ENCODE measurements at regions not wholly inside any gene's neighbourhood (a gene's known extent, or its start where the extent isn't known, plus 50 kb on each side); places are given as distances from the start of the nearest gene placed in this dataset.

DNA sequence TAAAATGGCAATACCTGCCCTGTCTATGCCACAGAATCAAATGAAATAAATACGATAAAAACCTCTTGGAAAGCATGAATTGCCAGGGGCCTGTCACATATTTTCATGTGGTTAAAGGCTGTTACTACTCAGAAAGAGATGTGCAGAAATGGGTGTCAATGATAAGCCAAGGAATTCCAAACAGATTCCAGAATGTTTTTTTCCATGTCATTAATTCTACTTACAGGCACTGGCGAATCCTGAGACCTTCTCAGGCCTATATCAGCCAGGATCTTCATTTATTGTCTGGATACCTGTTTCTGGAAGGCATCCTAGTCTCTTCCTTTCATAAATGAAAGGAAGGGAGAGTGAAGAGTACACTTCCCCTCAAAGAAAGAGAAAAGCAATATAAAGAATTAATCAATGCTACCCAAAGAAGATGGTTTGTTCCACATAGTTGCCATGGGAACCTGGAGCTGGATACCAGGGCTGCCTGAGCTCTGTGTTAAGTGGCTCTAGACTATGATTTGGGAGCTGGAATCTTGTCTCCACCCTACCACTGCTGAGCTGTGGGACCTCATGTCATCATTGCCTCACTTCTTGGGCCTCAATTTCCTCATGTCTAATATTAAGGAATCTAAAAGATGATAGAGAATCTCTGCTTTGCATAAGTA, 335.1 kb upstream of the SKOR2 start:
- no peak overlapping the region for H3K27ac ChIP-seq
- no peak for TF ChIP-seq ZFX (IDR thresholded peaks at IDR 0.05; ENCODE audit: borderline replicate concordance)
- TF ChIP-seq, protein P1, sequence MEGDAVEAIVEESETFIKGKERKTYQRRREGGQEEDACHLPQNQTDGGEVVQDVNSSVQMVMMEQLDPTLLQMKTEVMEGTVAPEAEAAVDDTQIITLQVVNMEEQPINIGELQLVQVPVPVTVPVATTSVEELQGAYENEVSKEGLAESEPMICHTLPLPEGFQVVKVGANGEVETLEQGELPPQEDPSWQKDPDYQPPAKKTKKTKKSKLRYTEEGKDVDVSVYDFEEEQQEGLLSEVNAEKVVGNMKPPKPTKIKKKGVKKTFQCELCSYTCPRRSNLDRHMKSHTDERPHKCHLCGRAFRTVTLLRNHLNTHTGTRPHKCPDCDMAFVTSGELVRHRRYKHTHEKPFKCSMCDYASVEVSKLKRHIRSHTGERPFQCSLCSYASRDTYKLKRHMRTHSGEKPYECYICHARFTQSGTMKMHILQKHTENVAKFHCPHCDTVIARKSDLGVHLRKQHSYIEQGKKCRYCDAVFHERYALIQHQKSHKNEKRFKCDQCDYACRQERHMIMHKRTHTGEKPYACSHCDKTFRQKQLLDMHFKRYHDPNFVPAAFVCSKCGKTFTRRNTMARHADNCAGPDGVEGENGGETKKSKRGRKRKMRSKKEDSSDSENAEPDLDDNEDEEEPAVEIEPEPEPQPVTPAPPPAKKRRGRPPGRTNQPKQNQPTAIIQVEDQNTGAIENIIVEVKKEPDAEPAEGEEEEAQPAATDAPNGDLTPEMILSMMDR (IDR thresholded peaks at IDR 0.05) = no peak

DNA sequence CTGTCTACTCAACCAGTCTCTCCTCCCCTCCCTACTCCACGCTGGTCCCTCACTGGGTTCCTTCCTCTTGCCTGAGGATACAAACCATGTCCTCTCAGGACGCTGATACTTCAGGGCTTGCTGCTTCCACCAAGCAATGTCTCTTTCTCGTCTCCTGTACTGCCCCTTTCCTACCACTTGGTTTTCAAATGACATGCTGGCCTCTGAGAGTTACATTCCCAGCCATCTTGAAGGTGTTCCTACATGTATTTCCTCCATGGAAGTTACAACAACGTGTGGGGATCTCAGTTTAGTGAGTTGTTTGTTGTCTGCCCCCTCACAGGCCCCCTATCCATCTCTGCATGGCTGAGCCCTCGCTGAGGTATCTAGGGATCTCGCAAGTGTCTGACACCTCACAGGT, 334.5 kb upstream of the SKOR2 start:
- no peak overlapping the region for H3K27ac ChIP-seq
- TF ChIP-seq, protein P1 (IDR thresholded peaks at IDR 0.05) = no peak

DNA sequence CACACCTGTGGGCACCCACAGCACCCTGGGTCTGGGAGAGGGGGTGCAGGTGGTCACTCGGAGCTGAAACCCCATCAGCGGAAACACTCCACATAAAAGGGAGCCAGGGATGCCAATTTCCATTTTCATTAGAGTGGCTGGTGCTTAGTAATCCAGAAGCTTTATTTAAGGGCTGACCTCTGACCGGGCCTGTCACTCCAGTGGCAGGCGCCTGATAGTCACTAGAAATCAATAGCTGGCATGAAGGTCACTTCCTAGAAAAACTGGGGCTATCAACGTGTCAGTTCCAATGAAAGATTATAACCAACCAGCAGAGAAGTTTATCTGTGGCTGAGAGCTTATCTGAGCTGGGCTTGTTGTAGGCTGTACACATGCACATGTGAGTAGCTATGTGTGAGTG, 333.7 kb upstream of the SKOR2 start:
- TF ChIP-seq ZFX (IDR thresholded peaks at IDR 0.05; ENCODE audit: borderline replicate concordance) = no peak
- TF ChIP-seq, protein P1 (IDR thresholded peaks at IDR 0.05) = no peak
- no peak overlapping the region for H3K27ac ChIP-seq

DNA sequence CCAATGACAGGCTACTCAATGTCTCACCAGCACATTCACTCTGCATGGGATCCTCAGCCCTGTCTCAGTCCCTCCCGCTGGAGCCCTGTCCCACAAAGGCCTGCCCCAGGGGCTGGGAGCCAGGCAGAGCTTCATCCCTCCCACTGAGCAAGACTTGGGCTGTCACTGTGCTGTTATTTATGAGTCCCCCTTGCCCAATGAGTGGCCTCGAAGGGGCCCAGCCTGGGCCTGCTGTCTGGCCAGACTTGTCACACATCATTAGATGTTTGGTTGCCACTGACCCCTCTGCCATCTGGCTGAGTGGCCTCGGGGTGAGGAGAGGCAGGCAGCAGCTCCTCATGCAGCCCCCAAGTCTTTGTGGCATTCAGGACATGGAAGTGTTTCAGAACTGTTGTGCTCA, 330.6 kb upstream of the SKOR2 start:
- TF ChIP-seq, protein P1 (IDR thresholded peaks at IDR 0.05) = no peak
- TF ChIP-seq ZFX (IDR thresholded peaks at IDR 0.05; ENCODE audit: borderline replicate concordance) = no peak
- no peak overlapping the region for H3K27ac ChIP-seq

DNA sequence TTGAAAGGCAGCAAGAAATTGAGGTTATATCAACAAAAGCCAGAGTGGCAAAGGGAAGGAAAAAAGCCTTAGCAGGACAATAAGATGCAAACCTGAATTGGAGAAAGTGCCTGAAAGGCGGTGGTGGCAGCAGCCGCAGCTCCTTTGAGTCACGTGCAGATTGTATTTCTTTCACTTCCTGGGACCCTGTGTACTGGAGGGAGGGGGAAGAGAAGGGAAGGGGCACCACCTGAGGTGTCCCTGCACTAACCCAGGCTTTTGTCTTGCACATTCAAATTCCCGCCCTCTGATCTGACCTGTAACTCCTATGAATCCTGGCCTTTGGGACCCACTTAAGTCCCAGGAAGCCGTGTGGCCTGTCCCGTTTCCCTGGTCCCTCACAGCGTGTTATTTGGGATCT, 326.1 kb upstream of the SKOR2 start:
- H3K27ac ChIP-seq = no peak overlapping the region
- no peak for TF ChIP-seq ZFX (IDR thresholded peaks at IDR 0.05; ENCODE audit: borderline replicate concordance)
- TF ChIP-seq, protein P1 (IDR thresholded peaks at IDR 0.05) = no peak

DNA sequence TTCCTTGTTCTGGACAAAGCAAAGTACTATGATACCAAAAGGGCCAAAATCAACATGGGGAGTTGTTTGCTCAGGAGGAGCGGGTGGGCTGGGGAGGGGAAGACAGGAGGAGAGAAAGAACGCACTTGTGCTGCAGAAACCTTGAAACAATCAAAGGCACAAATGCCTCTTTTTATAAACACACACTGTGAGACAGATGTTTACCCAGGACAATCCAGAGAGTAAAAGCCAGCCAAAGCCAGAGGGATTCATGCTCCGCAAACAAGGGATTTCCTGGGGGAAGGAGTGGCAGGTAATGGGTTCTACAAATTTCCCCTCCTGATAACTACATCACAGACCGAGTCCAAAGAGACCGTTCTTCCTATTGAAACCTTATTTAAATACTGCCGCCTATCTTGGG, 323.5 kb upstream of the SKOR2 start:
- TF ChIP-seq ZFX (IDR thresholded peaks at IDR 0.05; ENCODE audit: borderline replicate concordance) = no peak
- TF ChIP-seq, protein P1 (IDR thresholded peaks at IDR 0.05) = no peak
- H3K27ac ChIP-seq = no peak overlapping the region

DNA sequence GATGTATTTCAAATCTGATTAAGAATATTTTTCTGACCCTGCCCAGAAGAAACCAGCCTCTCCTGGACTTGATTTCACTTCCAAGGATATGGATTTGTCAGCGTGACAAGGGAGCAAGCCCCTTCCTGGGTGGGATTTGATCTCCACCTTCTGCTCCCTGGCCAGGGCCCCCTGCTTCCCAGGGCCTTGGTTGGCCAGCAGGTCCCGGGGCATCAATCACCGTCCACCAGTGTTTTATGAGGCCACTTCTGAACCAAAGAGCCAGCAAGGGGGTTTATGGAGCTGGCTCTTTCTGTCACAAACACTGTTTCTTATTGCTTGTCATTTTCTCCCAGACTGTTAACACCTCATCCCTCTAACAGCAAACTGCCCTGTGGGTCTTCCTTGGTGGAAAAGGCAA, 320.5 kb upstream of the SKOR2 start:
- H3K27ac ChIP-seq = no peak overlapping the region
- TF ChIP-seq, protein P1 (IDR thresholded peaks at IDR 0.05) = no peak
- TF ChIP-seq ZFX (IDR thresholded peaks at IDR 0.05; ENCODE audit: borderline replicate concordance) = no peak
